22Rv1 (cell line): ENCODE measurements at regions not wholly inside any gene's neighbourhood (a gene's known extent, or its start where the extent isn't known, plus 50 kb on each side); places are given as distances from the start of the nearest gene placed in this dataset.

ENCODE experiments used
- H3K27ac ChIP-seq: fragments of 450-650 bp; 2 replicates; pipeline ENCODE4 v1.5.1; 2017
- CTCF ChIP-seq: fragments of 450-650 bp; IDR thresholded peaks from 2 replicates; pipeline ENCODE4 v1.5.1; 2017; ENCODE audit warnings: mild to moderate bottlenecking
- ZFX ChIP-seq: fragments of 450-650 bp; IDR thresholded peaks from 2 replicates; pipeline ENCODE4 v1.6.1; 2017; ENCODE audit warnings: antibody characterized with exemption, borderline replicate concordance

- TF ChIP-seq CTCF, result no peak
- TF ChIP-seq ZFX, result no peak
- H3K27ac ChIP-seq, result no peak overlapping the region
These were observed 297.2 kb downstream of the NSG2 start for GRCh38 chr5:174342696-174343095.

GRCh38 chr5:174343826-174344225, 298.3 kb downstream of the NSG2 start:
- H3K27ac ChIP-seq, result no peak overlapping the region

GRCh38 chr5:174344335-174344734, 298.8 kb downstream of the NSG2 start:
- TF ChIP-seq ZFX, result no peak
- no peak overlapping the region for H3K27ac ChIP-seq

More at GRCh38 chr5:174343826-174344225, 298.3 kb downstream of the NSG2 start:
- TF ChIP-seq ZFX, result no peak
- TF ChIP-seq CTCF, result no peak

- TF ChIP-seq CTCF, result no peak
- TF ChIP-seq ZFX, result no peak
These were observed 301.7 kb downstream of the NSG2 start for GRCh38 chr5:174347183-174347582.

GRCh38 chr5:174348311-174348981, 302.9 kb downstream of the NSG2 start:
- TF ChIP-seq ZFX (no peak), CTCF (no peak)
- no peak overlapping the region for H3K27ac ChIP-seq

More at GRCh38 chr5:174347183-174347582, 301.7 kb downstream of the NSG2 start:
- H3K27ac ChIP-seq, result no peak overlapping the region

- H3K27ac ChIP-seq, result no peak overlapping the region
- TF ChIP-seq CTCF, result no peak
- TF ChIP-seq ZFX, result no peak
These were observed 307.2 kb downstream of the NSG2 start for GRCh38 chr5:174352681-174353080.

GRCh38 chr5:174354571-174354970, 309.1 kb downstream of the NSG2 start:
- H3K27ac ChIP-seq, result no peak overlapping the region
- TF ChIP-seq ZFX, result no peak

- TF ChIP-seq CTCF (no peak), ZFX (no peak)
- no peak overlapping the region for H3K27ac ChIP-seq
These were observed 309.7 kb downstream of the NSG2 start for GRCh38 chr5:174355208-174355612.
